DLD1 (cell line): ENCODE measurements at regions not wholly inside any gene's neighbourhood (a gene's known extent, or its start where the extent isn't known, plus 50 kb on each side); places are given as distances from the start of the nearest gene placed in this dataset.
"Not testable (repeated sequence)": the region's sequence is repeated elsewhere in the genome, so short reads cannot be mapped to it uniquely, and the experiment has no call there.

Experiments used
- in situ Hi-C: cut with HindIII; loops from 2 replicates; pipeline ENCODE4 v1.10.0; 2017; ENCODE audit warnings: low sequenced_read_pairs

DNA sequence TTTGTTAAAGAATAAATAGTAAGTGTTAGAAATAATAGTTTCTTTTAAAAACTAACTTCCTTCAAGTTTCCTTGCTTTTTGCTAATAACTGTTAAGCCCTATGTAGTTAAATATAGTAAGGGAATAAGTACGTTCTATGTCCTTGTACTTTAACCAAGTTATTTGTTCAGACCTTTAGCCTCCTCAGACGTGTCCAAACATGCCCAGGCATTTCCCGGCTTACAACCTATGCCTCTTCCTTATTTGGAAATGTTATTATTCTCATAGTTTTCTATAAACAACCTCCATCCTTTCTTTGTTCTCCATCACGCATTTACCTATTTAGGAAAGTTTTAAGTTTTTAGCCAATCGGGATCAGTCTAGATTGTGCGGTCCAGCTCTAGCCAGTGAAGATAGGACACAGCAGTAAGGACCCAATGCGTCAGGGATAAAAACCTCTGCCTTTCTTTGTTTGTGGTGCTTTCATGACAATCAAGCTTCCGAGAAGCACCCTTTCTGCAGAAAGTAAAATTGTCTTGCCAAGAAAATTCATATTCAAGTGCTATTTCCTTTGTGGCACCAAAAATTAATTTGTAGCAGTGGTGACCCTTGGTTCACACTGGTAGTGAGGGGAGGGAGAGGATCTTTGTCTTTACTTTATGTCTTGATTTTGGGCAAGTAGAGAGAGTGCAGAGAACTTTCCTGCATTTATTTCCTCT lies 851.3 kb upstream of the POM121L12 start:
- in situ Hi-C loops: no loop called here

GRCh38 chr7:52179934-52180333 lies 855.5 kb upstream of the POM121L12 start:
- in situ Hi-C loops: no loop called here

DNA sequence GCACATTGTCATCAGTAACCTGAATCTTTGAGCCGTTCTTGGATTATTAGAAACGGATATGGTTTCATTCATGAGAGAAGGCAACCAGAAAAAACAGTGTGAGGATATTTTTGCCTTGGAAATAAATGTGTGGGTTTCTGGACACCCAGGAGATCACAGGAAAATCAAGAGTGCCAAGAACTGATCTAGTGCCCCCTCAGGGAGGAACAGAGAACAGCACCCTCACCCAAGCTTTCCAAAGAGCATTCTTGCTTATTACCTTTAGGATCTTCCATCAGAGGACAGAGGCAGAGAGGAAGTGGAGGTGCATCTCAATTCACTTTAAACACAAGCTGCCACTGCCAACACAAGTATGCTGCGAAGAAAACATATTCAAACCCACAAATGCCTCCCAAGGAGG lies 851.5 kb upstream of the COBL start:
- in situ Hi-C loops: no loop called here

GRCh38 chr7:52163311-52163710 lies 846.7 kb upstream of the COBL start:
- in situ Hi-C loops: no loop called here

DNA sequence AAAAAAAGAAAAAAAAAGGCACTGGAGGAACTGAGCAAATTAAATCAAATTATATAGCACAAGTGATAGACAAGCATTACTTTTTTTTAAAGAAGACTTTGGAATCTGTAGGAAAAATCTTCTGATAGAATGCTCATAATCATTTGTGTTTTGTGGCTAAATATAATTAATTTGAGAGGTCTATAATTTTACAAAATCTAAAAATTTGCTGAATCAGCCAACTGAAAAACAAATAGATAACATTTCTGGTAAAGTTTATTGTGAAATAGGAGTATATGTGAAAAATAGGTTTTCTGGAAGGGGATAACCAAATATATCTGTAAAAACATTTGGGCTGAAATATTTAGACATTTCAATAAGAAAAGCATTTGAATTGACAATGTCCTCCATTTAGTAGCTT lies 844.9 kb upstream of the COBL start:
- in situ Hi-C loops: no loop called here

DNA sequence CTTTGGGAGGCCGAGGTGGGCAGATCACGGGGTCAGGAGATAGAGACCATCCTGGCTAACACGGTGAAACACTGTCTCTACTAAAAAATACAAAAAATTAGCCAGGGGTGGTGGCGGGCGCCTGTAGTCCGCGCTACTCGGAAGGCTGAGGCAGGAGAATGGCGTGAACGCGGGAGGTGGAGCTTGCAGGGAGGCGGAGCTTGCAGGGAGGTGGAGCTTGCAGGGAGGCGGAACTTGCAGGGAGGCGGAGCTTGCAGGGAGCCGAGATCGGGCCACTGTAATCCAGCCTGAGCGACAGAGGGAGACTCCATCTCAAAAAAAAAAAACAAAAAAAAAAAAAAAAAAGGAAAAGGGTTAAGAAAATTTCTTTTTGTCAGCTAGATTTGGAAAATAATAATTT lies 842.8 kb upstream of the COBL start:
- in situ Hi-C loops: not testable (repeated sequence)

DNA sequence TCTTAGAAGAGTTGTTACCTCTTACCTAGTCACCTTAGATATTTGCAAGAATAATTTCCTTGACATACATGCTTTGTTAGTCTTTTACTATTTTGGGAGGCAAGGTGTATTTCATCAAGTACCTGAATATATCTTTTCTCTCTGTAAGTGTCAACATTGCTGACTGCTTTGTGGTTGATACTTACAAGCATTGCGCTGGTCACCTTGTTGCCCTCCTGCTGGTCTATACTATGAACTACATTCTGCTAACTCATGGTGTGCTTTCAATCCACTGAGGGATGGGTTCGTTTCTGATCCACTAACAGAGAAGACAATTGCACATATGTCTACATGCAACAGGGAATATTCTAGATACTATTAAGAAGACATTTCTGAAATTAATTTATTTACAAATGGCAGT lies 837.8 kb upstream of the COBL start:
- in situ Hi-C loops: no loop called here

- in situ Hi-C loops: no loop called here
Observed at GRCh38 chr7:52151559-52151958, 835.0 kb upstream of the COBL start.

- in situ Hi-C loops: no loop called here
Observed at GRCh38 chr7:52150952-52151351, 834.3 kb upstream of the COBL start.

- in situ Hi-C loops: no loop called here
Observed at GRCh38 chr7:52146871-52147634, 830.4 kb upstream of the COBL start.

DNA sequence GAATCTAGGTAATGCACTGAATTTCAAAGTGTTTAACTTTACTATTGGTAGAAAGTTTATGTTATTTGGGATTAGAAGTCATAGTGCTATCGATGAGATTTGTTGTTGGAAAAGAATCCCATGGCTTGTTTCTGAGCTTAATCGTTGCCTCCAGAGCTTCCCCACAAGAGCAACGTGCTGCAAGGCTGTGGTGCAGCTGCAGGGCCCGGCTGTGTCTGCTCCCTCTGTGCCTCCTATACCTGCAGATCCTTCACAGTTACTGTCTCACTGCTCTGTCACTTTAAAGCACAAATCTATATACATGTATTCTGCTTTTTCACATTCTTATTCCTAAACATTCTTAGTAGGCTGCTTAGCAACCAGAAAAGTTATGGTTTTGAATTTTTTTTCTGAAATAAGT lies 826.6 kb upstream of the COBL start:
- in situ Hi-C loops: no loop called here

DNA sequence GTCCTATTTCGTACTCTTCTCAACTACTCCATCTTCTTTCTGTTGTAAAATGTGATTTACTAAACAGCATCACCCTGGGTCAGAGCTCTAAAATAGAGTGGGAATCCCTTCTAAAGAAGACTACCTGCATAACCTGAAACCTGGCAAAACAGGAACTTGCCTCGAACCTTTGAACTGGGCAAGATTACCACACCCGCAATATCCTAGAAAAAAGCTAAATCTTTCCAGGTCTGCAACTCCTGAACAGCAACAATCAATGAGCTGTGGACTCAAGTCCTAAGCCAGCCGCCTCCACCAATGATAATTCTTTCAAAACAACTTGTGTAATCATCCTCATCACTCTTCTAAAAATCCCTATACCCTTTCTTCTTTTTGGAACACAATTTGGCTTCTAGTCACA lies 824.2 kb upstream of the COBL start:
- in situ Hi-C loops: no loop called here

DNA sequence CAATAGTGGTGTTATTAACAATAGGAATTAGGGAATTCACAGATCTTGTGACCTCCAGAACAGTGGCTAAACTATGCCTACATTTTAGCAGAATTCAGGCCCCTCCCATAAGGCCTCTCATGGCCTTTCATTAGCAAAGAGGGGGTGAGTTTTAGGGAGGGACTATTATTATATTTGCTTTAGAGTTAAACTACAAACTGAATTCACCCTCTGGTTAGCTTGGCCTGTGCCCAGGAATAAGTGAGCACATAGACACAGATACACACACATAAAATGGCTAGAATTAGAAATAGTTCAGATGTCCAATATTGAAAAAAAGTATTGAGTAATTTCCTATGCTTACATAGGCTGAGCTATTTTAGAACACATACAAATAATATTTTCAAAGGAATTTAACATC lies 818.8 kb upstream of the COBL start:
- in situ Hi-C loops: no loop called here

- in situ Hi-C loops: no loop called here
Observed at GRCh38 chr7:52129278-52129677, 812.7 kb upstream of the COBL start.

DNA sequence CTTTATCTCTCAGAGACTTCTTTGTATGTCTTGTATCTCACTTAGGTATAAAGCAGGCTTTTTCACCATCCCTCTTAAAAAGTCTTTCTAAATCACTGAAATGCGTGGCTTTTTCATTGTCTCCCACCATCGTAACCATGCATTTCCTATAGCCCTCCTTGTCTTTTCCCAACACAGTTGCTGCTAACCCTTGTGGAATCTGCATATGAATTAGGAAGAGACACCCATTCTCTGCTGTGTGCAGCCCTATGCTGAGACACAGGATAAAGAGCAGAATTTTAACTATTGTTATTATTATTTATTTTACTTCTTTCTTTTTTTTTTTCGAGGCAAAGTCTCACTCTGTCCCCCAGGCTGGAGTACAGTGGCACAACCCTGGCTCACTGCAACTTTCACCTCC lies 804.3 kb upstream of the COBL start:
- in situ Hi-C loops: no loop called here

- in situ Hi-C loops: no loop called here
Observed at GRCh38 chr7:52119537-52119936, 802.9 kb upstream of the COBL start.

- in situ Hi-C loops: no loop called here
Observed at GRCh38 chr7:52114509-52114908, 797.9 kb upstream of the COBL start.

DNA sequence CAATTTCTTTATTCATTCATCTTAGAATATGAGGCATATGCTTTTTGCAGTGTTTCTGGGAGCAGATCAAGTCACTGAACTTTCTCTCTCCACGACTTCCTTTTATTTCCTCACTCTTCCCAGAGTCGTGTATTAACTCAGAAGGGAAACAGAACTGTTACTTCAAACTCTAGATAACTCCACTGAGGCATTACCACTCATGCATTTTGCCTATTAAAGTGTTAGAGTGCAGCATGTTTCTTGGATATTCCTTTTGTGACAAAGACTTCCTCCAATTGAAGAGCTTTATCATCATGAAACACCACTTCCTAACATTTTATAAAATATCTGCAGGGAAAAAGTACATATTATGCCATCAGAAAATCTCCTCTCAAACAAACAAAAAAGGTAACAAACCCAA lies 797.4 kb upstream of the COBL start:
- in situ Hi-C loops: no loop called here

- in situ Hi-C loops: no loop called here
Observed at GRCh38 chr7:52107355-52107754, 790.7 kb upstream of the COBL start.

DNA sequence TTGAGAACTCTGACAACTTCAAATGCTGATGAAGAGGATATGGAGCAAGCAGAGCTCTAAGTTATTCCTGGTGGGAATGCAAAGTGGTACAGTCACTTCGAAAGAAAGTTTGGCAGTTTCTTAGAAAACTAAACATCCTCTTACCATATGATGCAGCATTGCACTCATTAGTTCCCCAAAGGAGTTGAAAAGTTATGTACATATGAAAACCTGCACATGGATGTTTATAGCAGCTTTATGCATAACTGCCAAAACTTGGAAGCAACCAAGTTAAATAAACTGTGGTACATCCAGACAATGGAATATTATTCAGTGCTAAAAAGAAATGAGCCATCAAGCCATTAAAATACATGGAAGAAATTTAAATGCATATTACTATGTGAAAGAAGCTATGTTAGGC lies 779.3 kb upstream of the COBL start:
- in situ Hi-C loops: no loop called here

GRCh38 chr7:52091996-52092395 lies 775.4 kb upstream of the COBL start:
- in situ Hi-C loops: no loop called here

DNA sequence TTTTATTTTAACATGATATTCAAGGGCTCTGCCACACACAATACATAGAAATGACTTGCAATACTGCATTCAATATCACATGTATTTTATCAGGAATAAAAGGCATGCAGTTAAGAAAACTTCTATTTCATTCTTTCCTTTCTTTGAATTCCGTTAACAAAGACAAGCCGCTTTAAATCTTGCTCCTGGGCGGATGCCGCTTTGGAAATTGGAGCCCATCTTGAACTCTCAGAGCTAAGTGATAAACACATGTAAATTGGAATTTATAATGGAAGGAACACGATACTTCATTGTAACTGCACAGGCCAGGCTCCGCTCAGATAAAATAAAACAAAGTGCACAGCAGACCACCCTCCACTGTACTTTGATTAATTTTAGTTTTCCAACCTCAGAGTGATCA lies 774.5 kb upstream of the COBL start:
- in situ Hi-C loops: no loop called here
